GM08714 (cell line): ENCODE measurements at regions not wholly inside any gene's neighbourhood (a gene's known extent, or its start where the extent isn't known, plus 50 kb on each side); places are given as distances from the start of the nearest gene placed in this dataset.

ENCODE experiments used
- H3K4me3 ChIP-seq: fragments of 200-500 bp; sonication (Bioruptor generic); 2 replicates; pipeline ENCODE4 v1.5.1; 2014; ENCODE audit warnings: mild to moderate bottlenecking, low read length, inconsistent platforms
- ZNF274 ChIP-seq: IDR thresholded peaks from 2 replicates; pipeline ENCODE4 v1.6.1; 2012; ENCODE audit warnings: mild to moderate bottlenecking, low read depth, low read length

- no peak overlapping the region for H3K4me3 ChIP-seq
- TF ChIP-seq ZNF274, result no peak
These were observed 276.4 kb upstream of the EDNRB start for GRCh38 chr13:78194904-78195639.

DNA sequence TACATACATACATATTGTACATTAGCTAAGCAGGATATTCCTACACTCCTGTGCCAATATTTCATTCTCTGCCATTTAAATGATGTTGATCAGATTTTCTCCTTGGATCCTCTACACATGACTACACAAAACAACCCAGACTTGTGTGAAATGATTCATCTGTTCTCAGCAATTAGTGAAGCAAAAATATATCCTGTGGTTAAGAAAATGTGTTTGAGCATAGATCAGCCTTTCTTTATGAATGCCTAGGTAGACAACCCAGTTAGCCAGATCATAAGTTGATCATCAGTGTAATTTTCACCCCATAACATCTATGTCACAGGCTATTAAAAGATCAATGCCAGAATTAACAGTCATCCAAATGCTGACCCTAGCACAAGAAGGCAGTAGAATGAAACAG is 275.2 kb upstream of the EDNRB start:
- no peak for TF ChIP-seq ZNF274
- H3K4me3 ChIP-seq, result no peak overlapping the region

DNA sequence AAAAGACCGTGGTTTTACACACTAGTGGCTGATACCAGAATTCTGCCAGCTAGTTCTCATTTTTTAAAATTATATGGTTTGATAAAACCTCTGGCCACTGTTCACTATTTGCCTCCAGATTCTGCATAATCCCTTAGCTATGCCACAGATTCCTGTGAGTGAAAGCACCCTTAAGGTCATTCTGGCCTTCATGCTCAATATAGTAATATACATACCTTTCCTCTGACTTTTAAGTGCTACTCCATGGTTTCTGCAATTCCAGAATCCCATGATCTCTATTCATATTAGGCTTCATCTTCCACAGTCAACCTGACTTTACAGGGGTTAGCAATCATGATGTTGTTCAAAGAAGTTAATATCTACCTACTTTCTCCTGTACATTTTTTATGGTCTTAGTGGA is 274.1 kb upstream of the EDNRB start:
- H3K4me3 ChIP-seq, result no peak overlapping the region
- no peak for TF ChIP-seq ZNF274

GRCh38 chr13:78190296-78190695 is 271.7 kb upstream of the EDNRB start:
- no peak for TF ChIP-seq ZNF274
- no peak overlapping the region for H3K4me3 ChIP-seq

- H3K4me3 ChIP-seq, result no peak overlapping the region
- no peak for TF ChIP-seq ZNF274
These were observed 269.1 kb upstream of the EDNRB start for GRCh38 chr13:78187781-78188180.

DNA sequence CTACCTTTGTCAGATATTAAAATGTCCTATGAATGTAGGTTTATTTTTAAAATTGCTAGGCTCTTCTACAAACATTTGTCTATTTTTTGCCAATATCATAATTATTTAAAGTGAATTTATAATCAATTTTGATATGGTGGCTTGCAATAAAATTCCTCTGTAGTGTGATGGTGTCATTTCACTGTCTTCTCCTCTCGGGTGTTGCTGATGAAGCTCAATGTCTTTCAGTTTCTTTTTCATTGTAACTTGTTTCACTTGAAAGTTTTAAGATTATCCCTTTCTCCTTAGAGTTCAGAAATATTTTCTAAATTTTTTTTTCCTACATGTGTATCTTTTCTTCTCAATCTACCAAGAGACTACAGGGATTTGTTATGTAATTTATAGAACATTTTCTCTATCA is 267.1 kb upstream of the EDNRB start:
- H3K4me3 ChIP-seq, result no peak overlapping the region
- no peak for TF ChIP-seq ZNF274

DNA sequence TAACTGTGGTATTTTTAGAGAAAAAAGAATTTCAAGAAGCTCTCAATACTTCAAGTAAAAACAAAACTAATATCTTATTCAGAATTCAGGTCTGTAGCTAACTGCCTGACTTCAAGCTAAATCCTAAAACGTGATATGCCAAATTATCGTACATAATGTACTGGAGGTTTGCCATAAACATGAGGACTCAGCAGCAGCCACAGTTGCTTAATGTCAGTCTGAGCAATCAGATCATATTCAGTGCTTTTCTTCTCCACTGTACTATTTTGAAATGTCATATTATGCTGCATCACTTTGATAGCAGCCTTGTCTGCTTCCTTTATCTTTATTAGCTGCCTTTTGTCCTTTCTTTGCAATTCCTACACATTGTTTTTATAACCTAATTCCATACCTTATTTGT is 265.1 kb upstream of the EDNRB start:
- TF ChIP-seq ZNF274, result no peak
- no peak overlapping the region for H3K4me3 ChIP-seq

DNA sequence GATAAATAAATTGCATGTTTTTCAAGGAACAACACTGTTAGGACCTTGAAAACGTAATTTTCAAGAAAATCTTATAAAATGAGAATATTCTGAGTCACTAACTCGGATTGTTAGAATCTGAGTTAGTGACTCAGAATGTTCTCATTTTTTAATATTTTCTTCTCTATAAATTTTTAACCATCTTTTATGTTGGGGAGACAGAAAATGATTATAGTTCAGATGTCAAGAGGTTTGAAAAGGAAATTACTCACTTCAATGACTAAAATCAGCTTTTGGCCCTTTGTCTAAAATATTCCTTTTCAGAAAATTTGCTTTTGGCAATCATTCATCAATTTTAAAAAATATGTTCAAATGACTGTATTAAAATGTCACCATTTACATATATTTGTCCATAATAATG is 264.2 kb upstream of the EDNRB start:
- TF ChIP-seq ZNF274, result no peak
- H3K4me3 ChIP-seq, result no peak overlapping the region

DNA sequence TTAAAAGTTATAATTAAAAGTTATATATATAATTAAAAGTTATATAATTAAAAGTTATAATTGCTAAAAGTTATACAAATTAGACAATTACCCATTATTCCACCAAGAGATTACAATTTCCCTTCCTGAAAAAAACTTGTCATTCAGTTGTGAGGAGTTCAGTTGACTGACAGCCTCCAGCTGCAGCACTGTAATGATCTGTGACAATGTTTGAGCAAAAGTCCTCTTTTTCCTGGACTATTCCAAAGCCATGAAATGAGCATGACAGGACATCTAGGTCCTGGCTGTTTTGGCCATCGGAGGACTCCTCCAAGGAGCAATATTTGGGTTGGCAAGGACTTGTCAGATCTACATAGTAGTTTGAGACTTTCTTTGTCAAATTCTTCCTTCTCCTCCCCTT is 258.7 kb upstream of the EDNRB start:
- no peak for TF ChIP-seq ZNF274

DNA sequence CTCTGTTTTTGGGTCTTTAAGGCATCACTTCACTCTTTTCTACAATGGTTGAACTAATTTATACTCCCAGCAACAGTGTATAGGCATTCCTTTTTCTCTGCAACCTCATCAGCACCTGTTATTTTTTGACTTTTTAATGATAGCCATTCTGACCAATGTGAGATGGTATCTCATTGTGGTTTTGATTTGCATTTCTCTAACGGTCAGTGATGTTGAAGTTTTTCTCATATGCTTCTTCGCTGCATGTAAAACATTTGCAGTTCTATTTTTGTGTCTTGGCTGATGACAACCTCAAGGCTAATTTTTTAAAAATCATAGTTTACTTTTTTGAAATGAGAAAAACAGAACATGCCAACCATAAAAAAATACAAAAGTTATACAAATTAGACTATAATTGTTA is 258.2 kb upstream of the EDNRB start:
- TF ChIP-seq ZNF274, result no peak
- H3K4me3 ChIP-seq, result no peak overlapping the region

More for the DNA sequence above, 258.7 kb upstream of the EDNRB start:
- H3K4me3 ChIP-seq, result no peak overlapping the region

GRCh38 chr13:78169386-78169785 is 250.8 kb upstream of the EDNRB start:
- no peak overlapping the region for H3K4me3 ChIP-seq

GRCh38 chr13:78168981-78169380 is 250.3 kb upstream of the EDNRB start:
- no peak overlapping the region for H3K4me3 ChIP-seq
- TF ChIP-seq ZNF274, result no peak

More at GRCh38 chr13:78169386-78169785, 250.8 kb upstream of the EDNRB start:
- TF ChIP-seq ZNF274, result no peak

GRCh38 chr13:78161266-78161665 is 242.6 kb upstream of the EDNRB start:
- H3K4me3 ChIP-seq, result no peak overlapping the region
- TF ChIP-seq ZNF274, result no peak

GRCh38 chr13:78160793-78161192 is 242.2 kb upstream of the EDNRB start:
- H3K4me3 ChIP-seq, result no peak overlapping the region
- TF ChIP-seq ZNF274, result no peak

DNA sequence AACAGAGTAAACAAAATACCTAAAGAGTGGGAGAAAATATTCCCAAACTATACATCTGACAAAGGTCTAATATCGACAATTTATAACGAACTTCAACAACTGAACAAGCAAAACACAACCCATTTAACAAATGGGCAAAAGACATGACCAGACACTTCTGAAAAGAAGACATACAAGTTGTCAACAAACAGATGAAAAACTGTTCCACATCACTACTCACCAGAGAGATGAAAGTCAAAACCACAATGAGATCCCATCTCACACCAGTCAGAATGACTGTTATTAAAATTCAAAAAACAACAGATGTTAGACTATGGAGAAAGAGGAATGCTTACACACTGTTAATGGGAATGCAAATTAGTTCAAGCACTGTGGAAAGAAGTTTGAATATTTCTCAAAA is 233.8 kb upstream of the EDNRB start:
- TF ChIP-seq ZNF274, result no peak
- no peak overlapping the region for H3K4me3 ChIP-seq

DNA sequence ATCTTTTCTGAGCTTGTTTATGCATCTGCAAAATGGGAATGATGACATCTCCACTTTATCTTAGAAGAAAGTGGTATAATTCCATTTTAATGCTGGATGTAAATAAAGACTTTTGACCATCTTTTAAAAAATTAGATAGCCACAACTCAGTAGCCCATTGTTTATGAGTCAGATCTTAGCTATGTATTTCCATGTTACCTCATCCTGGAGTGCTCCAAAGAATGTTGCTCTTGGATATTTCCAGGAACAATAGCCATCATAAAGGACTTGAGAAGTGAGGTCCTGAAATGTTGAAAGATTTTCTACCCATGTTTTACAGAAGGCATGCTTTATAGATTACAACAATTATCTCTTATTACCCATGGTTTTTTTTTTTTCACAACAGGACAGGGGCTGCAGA is 229.3 kb upstream of the EDNRB start:
- H3K4me3 ChIP-seq, result no peak overlapping the region
- no peak for TF ChIP-seq ZNF274
